Adrenal gland (tissue), 9 donors: ENCODE measurements at regions not wholly inside any gene's neighbourhood (a gene's known extent, or its start where the extent isn't known, plus 50 kb on each side); places are given as distances from the start of the nearest gene placed in this dataset.
"Not testable (repeated sequence)": the region's sequence is repeated elsewhere in the genome, so short reads cannot be mapped to it uniquely, and the experiment has no call there.

Experiments
- DNase-seq, 7 donors: peaks; one replicate each; pipeline ENCODE4 v3.0.0-alpha.2; 2019 to 2020
- H3K27ac ChIP-seq, 5 donors: fragments of 200-600 bp; sonication (generic) in 4 of 5; 1 replicate in 3 of 5; 2 replicates in 2 of 5; pipeline versions ENCODE4 v1.5.1 to v1.8.0; 2016 to 2020; ENCODE audit warnings: mild to moderate bottlenecking in 1 of 5
- H3K27me3 ChIP-seq: fragments of 200-600 bp; 2 replicates; pipeline ENCODE4 v1.8.0; 2021
- H3K36me3 ChIP-seq, 2 donors: fragments of 200-600 bp; replicated peaks in 1 of 2; 1 replicate in 1 of 2; 2 replicates in 1 of 2; pipeline versions ENCODE4 v1.5.1 to v1.8.0; 2018 to 2022
- H3K4me1 ChIP-seq, 2 donors: fragments of 200-600 bp; replicated peaks in 1 of 2; 1 replicate in 1 of 2; 2 replicates in 1 of 2; pipeline versions ENCODE4 v1.5.1 to v1.8.0; 2018 to 2021
- H3K4me3 ChIP-seq, 4 donors: fragments of 200-600 bp; sonication (generic) in 3 of 4; one replicate each; pipeline ENCODE4 v1.5.1; 2016 to 2018
- H3K9me3 ChIP-seq, 3 donors: fragments of 200-600 bp; sonication (generic) in 1 of 3; replicated peaks in 1 of 3; 1 replicate in 2 of 3; 2 replicates in 1 of 3; pipeline versions ENCODE4 v1.5.1 to v1.8.0; 2016 to 2021
- CTCF ChIP-seq, 6 experiments: fragments of 450-650 bp in 4 of 6; fragments of 200-600 bp in 2 of 6; sonication (generic) in 1 of 6; IDR thresholded peaks; 1 replicate in 5 of 6; 2 replicates in 1 of 6; pipeline versions ENCODE4 v1.5.1 to v1.8.0; 2016 to 2021; ENCODE audit warnings: antibody characterized with exemption in 6 of 6, mild to moderate bottlenecking in 2 of 6, moderate library complexity in 1 of 6
- POLR2A ChIP-seq, 2 donors: fragments of 450-650 bp; IDR thresholded peaks; one replicate each; pipeline ENCODE4 v1.6.1; 2017; ENCODE audit warnings: antibody characterized with exemption in 2 of 2, mild to moderate bottlenecking in 2 of 2, moderate library complexity in 1 of 2
- WGBS, 4 donors: extraction: QIAGEN DNeasy Blood & Tissue Kit in 2 of 4; methylation state at CpG; one replicate each; pipeline versions ENCODE4 v1.1.5 to v1.1.7; 2013 to 2017; 5-methylcytosine and 5-hydroxymethylcytosine counted together
- intact Hi-C, 2 donors: fragments of 100-400 bp; cut with DNase I; formaldehyde crosslinking; loops; one replicate each; pipeline versions ENCODE4 v1.14.1 to v1.15.0; 2022 to 2023
- donor health status: healthy with polysubstance abuse.
- donor health status: Bipolar disorder and iron deficiency.
- donor health status: DM: yes; HTN: yes; CAD: no.
- donor health status: DM: no; HTN: no; CAD: no.
- donor health status: DM: no; HTN: no; CAD: no.

- intact Hi-C loops, result no loop called here
- Histone ChIP-seq H3K27me3 (no peaks in the 10 kb centered on the region), H3K4me1 (no peaks in the 10 kb centered on the region), H3K4me3 (no peak overlapping the region), H3K36me3 (no peaks in the 10 kb centered on the region), H3K9me3 (no peaks in the 10 kb centered on the region), H3K27ac (no peak overlapping the region)
- peak in 2 of 7 donors; percentile 5 to 6 for DNase-seq
- WGBS, 4 donors, result 76 to 100% (median 79%) methylated on average over 2 of the region's 2 CpGs
- TF ChIP-seq POLR2A (IDR thresholded peaks at IDR 0.05), result no peak
- TF ChIP-seq CTCF (IDR thresholded peaks at IDR 0.05), result no peak
Measured at GRCh38 chr10:124171561-124171960, 78.2 kb upstream of the CHST15 start.

GRCh38 chr10:124170631-124171030, 77.2 kb upstream of the CHST15 start:
- 83 to 93% (median 87%) methylated on average over 7 of the region's 7 CpGs for WGBS, 4 donors
- Histone ChIP-seq H3K36me3 (no peaks in the 10 kb centered on the region), H3K9me3 (no peaks in the 10 kb centered on the region), H3K27ac (no peak overlapping the region), H3K4me1 (no peaks in the 10 kb centered on the region), H3K27me3 (no peaks in the 10 kb centered on the region), H3K4me3 (no peak overlapping the region)
- intact Hi-C loops, result no loop called here
- DNase-seq, result peak in 2 of 7 donors; percentile 4 to 31
- TF ChIP-seq POLR2A (IDR thresholded peaks at IDR 0.05) (no peak), CTCF (IDR thresholded peaks at IDR 0.05) (no peak)

GRCh38 chr10:124168991-124169802, 75.8 kb upstream of the CHST15 start:
- no peaks in the 10 kb centered on the region for H3K36me3 ChIP-seq
- TF ChIP-seq POLR2A (IDR thresholded peaks at IDR 0.05) (no peak), CTCF (IDR thresholded peaks at IDR 0.05) (no peak)
- DNase-seq, result peak in 3 of 7 donors; percentile 7 to 18 (median 8)
- WGBS, 4 donors, result 85 to 91% (median 90%) methylated on average over 14 to 17 of the region's 17 CpGs
- no peaks in the 10 kb centered on the region for H3K9me3 ChIP-seq
- intact Hi-C loops, result no loop called here
- no peak overlapping the region for H3K4me3 ChIP-seq
- no peaks in the 10 kb centered on the region for H3K27me3 ChIP-seq
- no peaks in the 10 kb centered on the region for H3K4me1 ChIP-seq
- H3K27ac ChIP-seq, result no peak overlapping the region

GRCh38 chr10:124168581-124168980, 75.2 kb upstream of the CHST15 start:
- TF ChIP-seq CTCF (IDR thresholded peaks at IDR 0.05) (no peak), POLR2A (IDR thresholded peaks at IDR 0.05) (no peak)
- Histone ChIP-seq H3K27me3 (no peaks in the 10 kb centered on the region), H3K4me3 (no peak overlapping the region), H3K9me3 (no peaks in the 10 kb centered on the region), H3K27ac (no peak overlapping the region), H3K4me1 (no peaks in the 10 kb centered on the region), H3K36me3 (no peaks in the 10 kb centered on the region)
- DNase-seq, result no peak
- intact Hi-C loops, result no loop called here
- 87 to 96% (median 93%) methylated on average over 5 of the region's 5 CpGs for WGBS, 4 donors

GRCh38 chr10:124167925-124168324, 74.5 kb upstream of the CHST15 start:
- intact Hi-C loops, H3K36me3 ChIP-seq, H3K27me3 ChIP-seq, H3K9me3 ChIP-seq, H3K4me3 ChIP-seq, DNase-seq, H3K27ac ChIP-seq, H3K4me1 ChIP-seq: not testable (repeated sequence)
- WGBS, 4 donors, result 89 to 96% (median 92%) methylated on average over 5 of the region's 5 CpGs
